OCI-LY1 (cell line): ENCODE measurements at regions not wholly inside any gene's neighbourhood (a gene's known extent, or its start where the extent isn't known, plus 50 kb on each side); places are given as distances from the start of the nearest gene placed in this dataset.

Experiments used
- H2AFZ ChIP-seq: fragments of 200-600 bp; sonication (generic), shearing (Covaris generic); 2 replicates; pipeline ENCODE4 v1.6.0; 2014; ENCODE audit warnings: antibody characterized with exemption, mild to moderate bottlenecking, low read length
- H3F3A ChIP-seq: fragments of 200-600 bp; sonication (generic), shearing (Covaris generic); 2 replicates; pipeline ENCODE4 v1.6.0; 2014; ENCODE audit warnings: mild to moderate bottlenecking, antibody characterized with exemption, low read length, moderate library complexity; ENCODE audit not compliant: insufficient read depth
- H3K27ac ChIP-seq: fragments of 200-600 bp; sonication (generic); 2 replicates; pipeline ENCODE4 v1.5.1; 2014; ENCODE audit warnings: low read length, mixed run types, mild to moderate bottlenecking, low read depth; ENCODE audit not compliant: poor library complexity, severe bottlenecking
- H3K27me3 ChIP-seq: fragments of 200-600 bp; sonication (generic); 2 replicates; pipeline ENCODE4 v1.6.0; 2014; ENCODE audit warnings: antibody characterized with exemption, mild to moderate bottlenecking, low read length, moderate library complexity; ENCODE audit not compliant: insufficient read depth
- H3K36me3 ChIP-seq: fragments of 200-600 bp; sonication (generic); 2 replicates; pipeline ENCODE4 v1.6.1; 2014; ENCODE audit warnings: mild to moderate bottlenecking, antibody characterized with exemption, low read length, moderate library complexity, mixed read lengths; ENCODE audit not compliant: insufficient read depth
- H3K4me1 ChIP-seq: fragments of 200-600 bp; sonication (generic); 2 replicates; pipeline ENCODE4 v1.5.1; 2014; ENCODE audit warnings: mild to moderate bottlenecking, low read length, moderate library complexity; ENCODE audit not compliant: insufficient read depth, severe bottlenecking
- H3K4me2 ChIP-seq: fragments of 200-600 bp; sonication (generic), shearing (Covaris generic); 2 replicates; pipeline ENCODE4 v1.6.1; 2014; ENCODE audit warnings: low read length
- H3K4me3 ChIP-seq: fragments of 200-600 bp; sonication (generic); 2 replicates; pipeline ENCODE4 v1.5.1; 2014; ENCODE audit warnings: low read length, low read depth, mild to moderate bottlenecking, mixed read lengths; ENCODE audit not compliant: poor library complexity, severe bottlenecking
- H3K79me2 ChIP-seq: fragments of 200-600 bp; shearing (Covaris generic); 2 replicates; pipeline ENCODE4 v1.6.1; 2016; ENCODE audit warnings: mixed run types, low read length, mixed read lengths; ENCODE audit not compliant: insufficient read depth
- H3K9ac ChIP-seq: fragments of 200-600 bp; sonication (generic), shearing (Covaris generic); 2 replicates; pipeline ENCODE4 v1.6.1; 2014; ENCODE audit warnings: mild to moderate bottlenecking, low read length, mixed read lengths
- H3K9me2 ChIP-seq: fragments of 200-600 bp; sonication (generic), shearing (Covaris generic); 2 replicates; pipeline ENCODE4 v1.6.1; 2014; ENCODE audit warnings: low read depth, mild to moderate bottlenecking, low read length, mixed read lengths
- H3K9me3 ChIP-seq: fragments of 200-600 bp; shearing (Covaris generic); 2 replicates; pipeline ENCODE4 v1.6.1; 2014; ENCODE audit warnings: low read length, mixed read lengths
- H4K20me1 ChIP-seq: fragments of 200-600 bp; sonication (generic), shearing (Covaris generic); 2 replicates; pipeline ENCODE4 v1.6.0; 2016; ENCODE audit warnings: mild to moderate bottlenecking, low read length; ENCODE audit not compliant: insufficient read depth
- EZH2 ChIP-seq: fragments of 200-600 bp; sonication (generic), shearing (Covaris generic); IDR thresholded peaks from 2 replicates; pipeline ENCODE4 v1.8.0; 2017; ENCODE audit warnings: borderline replicate concordance, mixed run types, mild to moderate bottlenecking, antibody characterized with exemption, low read length, moderate library complexity, mixed read lengths
- TF ChIP-seq, protein P1 (sequence below): fragments of 200-600 bp; sonication (generic), shearing (Covaris generic); IDR thresholded peaks from 2 replicates; pipeline ENCODE4 v1.5.1; 2017; ENCODE audit warnings: mild to moderate bottlenecking, antibody characterized with exemption, low read length, moderate library complexity, mixed read lengths

DNA sequence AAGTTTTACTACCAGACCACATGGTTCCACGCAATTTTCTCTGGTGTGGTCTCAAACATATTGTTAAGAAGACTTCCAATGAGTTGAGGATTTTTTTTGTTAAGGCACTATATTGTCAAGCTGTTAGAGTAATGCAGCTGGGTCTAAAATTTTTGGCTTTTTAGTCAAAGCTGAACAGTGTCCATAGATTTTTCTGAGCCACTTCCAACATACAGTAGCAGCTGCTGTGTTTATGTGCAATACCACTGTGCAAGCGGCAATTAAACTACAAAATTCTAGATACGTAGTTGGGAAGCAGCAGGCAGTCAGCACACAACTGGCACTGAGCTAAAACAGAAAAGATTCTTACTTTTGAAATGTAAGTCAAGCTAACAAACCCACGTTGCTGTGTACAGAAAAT lies 1551.1 kb upstream of the AGA start:
- Histone ChIP-seq H3K4me2 (no peak overlapping the region), H3K27me3 (no peaks in the 10 kb centered on the region), H3K27ac (no peak overlapping the region), H4K20me1 (no peaks in the 10 kb centered on the region), H3K4me3 (no peak overlapping the region), H3K9me3 (no peaks in the 10 kb centered on the region), H3K4me1 (no peaks in the 10 kb centered on the region), H3K9ac (no peak overlapping the region), H3F3A (no peaks in the 10 kb centered on the region), H2AFZ (no peak overlapping the region), H3K79me2 (no peaks in the 10 kb centered on the region), H3K36me3 (no peaks in the 10 kb centered on the region), H3K9me2 (no peaks in the 10 kb centered on the region)
- no peak for TF ChIP-seq EZH2
- TF ChIP-seq, protein P1, sequence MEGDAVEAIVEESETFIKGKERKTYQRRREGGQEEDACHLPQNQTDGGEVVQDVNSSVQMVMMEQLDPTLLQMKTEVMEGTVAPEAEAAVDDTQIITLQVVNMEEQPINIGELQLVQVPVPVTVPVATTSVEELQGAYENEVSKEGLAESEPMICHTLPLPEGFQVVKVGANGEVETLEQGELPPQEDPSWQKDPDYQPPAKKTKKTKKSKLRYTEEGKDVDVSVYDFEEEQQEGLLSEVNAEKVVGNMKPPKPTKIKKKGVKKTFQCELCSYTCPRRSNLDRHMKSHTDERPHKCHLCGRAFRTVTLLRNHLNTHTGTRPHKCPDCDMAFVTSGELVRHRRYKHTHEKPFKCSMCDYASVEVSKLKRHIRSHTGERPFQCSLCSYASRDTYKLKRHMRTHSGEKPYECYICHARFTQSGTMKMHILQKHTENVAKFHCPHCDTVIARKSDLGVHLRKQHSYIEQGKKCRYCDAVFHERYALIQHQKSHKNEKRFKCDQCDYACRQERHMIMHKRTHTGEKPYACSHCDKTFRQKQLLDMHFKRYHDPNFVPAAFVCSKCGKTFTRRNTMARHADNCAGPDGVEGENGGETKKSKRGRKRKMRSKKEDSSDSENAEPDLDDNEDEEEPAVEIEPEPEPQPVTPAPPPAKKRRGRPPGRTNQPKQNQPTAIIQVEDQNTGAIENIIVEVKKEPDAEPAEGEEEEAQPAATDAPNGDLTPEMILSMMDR, result no peak

DNA sequence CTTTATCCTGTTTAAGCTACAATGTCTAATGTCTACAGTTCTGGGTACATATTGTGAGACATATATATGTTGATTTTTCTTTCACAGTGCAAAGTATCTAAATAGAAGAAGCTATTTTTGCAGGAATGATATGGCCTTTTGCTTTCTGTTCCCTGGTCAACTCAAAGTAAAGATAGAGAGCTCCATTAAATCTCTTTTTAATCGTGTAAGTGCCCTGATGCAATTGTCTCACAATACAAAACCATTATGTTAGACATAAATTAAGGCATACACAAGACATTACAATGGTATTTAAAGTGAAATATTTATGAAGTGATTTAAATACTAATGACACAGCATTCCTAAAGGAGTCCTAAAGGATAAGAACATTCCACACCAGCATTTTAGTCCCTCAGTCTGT lies 1559.7 kb upstream of the AGA start:
- Histone ChIP-seq H3K4me3 (no peak overlapping the region), H3K9ac (no peak overlapping the region), H3K27me3 (no peaks in the 10 kb centered on the region), H3F3A (no peaks in the 10 kb centered on the region), H3K4me2 (no peak overlapping the region), H4K20me1 (no peaks in the 10 kb centered on the region), H3K27ac (no peak overlapping the region), H3K36me3 (no peaks in the 10 kb centered on the region), H3K9me2 (no peaks in the 10 kb centered on the region), H3K4me1 (no peaks in the 10 kb centered on the region), H2AFZ (no peak overlapping the region), H3K79me2 (no peaks in the 10 kb centered on the region), H3K9me3 (no peaks in the 10 kb centered on the region)
- no peak for TF ChIP-seq EZH2
- TF ChIP-seq, protein P1, result no peak

DNA sequence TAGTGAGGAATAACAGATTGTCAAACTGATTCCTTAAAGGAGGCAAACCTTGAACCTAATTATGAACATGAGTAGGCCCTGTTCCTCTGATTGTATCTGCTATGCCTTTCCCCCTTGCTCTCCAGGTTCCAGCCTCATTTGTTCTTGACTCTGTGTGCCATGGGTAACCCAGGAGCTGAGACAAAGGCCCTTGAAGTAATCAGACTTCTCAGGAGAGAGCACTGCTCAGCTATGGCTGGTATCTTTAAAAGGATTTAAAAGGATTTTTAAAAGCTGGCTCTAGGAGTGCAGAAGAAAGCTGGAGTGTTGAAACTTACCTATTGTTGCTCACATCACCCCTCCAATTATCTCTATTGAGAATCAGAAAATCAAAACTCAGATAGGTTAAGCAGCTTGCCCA lies 1565.5 kb upstream of the AGA start:
- Histone ChIP-seq H2AFZ (no peak overlapping the region), H3K4me3 (no peak overlapping the region), H3K79me2 (no peaks in the 10 kb centered on the region), H3K9ac (no peak overlapping the region), H3K4me2 (no peak overlapping the region), H3K27ac (no peak overlapping the region), H3F3A (no peaks in the 10 kb centered on the region), H3K4me1 (no peaks in the 10 kb centered on the region), H4K20me1 (no peaks in the 10 kb centered on the region), H3K9me2 (no peaks in the 10 kb centered on the region), H3K9me3 (no peaks in the 10 kb centered on the region), H3K27me3 (no peaks in the 10 kb centered on the region), H3K36me3 (no peaks in the 10 kb centered on the region)
- TF ChIP-seq, protein P1, result no peak
